ENCODE measurements at regions not wholly inside any gene's neighbourhood (a gene's known extent, or its start where the extent isn't known, plus 50 kb on each side); places are given as distances from the start of the nearest gene placed in this dataset.

- peak in 1 of 2 donors; percentile 35 for DNase-seq (ENCODE audit: low read depth in 1 of 2, low spot score in 1 of 2)
- Histone ChIP-seq H3K4me3 (no peak overlapping the region), H3K9me3 (ENCODE audit: low read depth) (no peaks in the 10 kb centered on the region), H3K36me3 (no peaks in the 10 kb centered on the region), H3K27me3 (no peaks in the 10 kb centered on the region), H3K4me1 (ENCODE audit: low read depth) (peaks cover 13% of the 10 kb centered on the region), H3K27ac (no peak overlapping the region)
- no peak for TF ChIP-seq CTCF (IDR thresholded peaks at IDR 0.05; ENCODE audit: low read depth, low read length)
These were observed 60.2 kb upstream of the PDE3B start for GRCh38 chr11:14583252-14584034.

DNA sequence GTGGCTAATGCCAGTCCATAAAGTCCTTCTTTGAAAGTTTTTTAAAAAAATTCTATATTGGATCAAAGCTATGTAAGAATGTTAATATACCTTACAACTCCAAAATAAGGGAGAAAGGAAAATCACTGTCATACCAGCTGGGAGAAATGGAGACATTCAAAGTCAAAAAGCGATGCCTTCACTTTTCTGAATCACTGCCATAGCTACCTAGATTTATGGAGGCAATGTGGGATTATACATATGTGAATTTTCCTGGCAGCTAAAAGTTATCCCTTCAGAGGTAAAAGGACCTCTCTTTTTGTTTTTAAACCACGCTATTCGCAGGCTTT, 59.6 kb upstream of the PDE3B start:
- no peaks in the 10 kb centered on the region for H3K27me3 ChIP-seq
- no peak overlapping the region for H3K4me3 ChIP-seq
- H3K27ac ChIP-seq, result no peak overlapping the region
- peaks cover 13% of the 10 kb centered on the region for H3K4me1 ChIP-seq (ENCODE audit: low read depth)
- H3K9me3 ChIP-seq (ENCODE audit: low read depth), result no peaks in the 10 kb centered on the region
- no peak for TF ChIP-seq CTCF (IDR thresholded peaks at IDR 0.05; ENCODE audit: low read depth, low read length)
- DNase-seq (ENCODE audit: low read depth in 1 of 2, low spot score in 1 of 2), result no peak
- no peaks in the 10 kb centered on the region for H3K36me3 ChIP-seq

DNA sequence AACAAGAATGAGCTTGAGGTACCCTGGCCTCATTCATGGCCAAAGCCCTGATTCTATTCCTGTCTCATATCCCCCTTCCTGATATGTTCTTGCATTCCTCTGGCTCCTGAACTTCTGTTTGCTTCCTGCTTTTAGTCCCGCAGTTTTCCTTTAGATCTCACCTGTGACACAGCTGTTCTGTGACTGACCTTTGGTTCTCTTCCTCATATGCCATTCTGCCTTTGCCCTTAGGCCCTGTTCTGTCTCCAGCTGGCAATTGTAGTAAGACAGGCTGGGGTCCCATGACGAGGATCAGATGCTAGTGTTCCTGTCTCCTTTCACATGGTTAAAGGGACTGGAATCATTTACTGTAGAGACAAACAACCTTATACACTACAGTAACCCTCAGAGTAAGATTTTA, 59.0 kb upstream of the PDE3B start:
- Histone ChIP-seq H3K27ac (peak overlapping the region; percentile 52), H3K9me3 (ENCODE audit: low read depth) (no peaks in the 10 kb centered on the region), H3K27me3 (no peaks in the 10 kb centered on the region), H3K36me3 (no peaks in the 10 kb centered on the region), H3K4me1 (ENCODE audit: low read depth) (peaks cover 13% of the 10 kb centered on the region), H3K4me3 (no peak overlapping the region)
- no peak for TF ChIP-seq CTCF (IDR thresholded peaks at IDR 0.05; ENCODE audit: low read depth, low read length)
- DNase-seq (ENCODE audit: low read depth in 1 of 2, low spot score in 1 of 2), result peak in 1 of 2 donors; percentile 26

GRCh38 chr11:14585438-14585837, 58.2 kb upstream of the PDE3B start:
- Histone ChIP-seq H3K27me3 (no peaks in the 10 kb centered on the region), H3K4me3 (no peak overlapping the region), H3K4me1 (ENCODE audit: low read depth) (peaks cover 13% of the 10 kb centered on the region), H3K27ac (no peak overlapping the region), H3K9me3 (ENCODE audit: low read depth) (no peaks in the 10 kb centered on the region), H3K36me3 (no peaks in the 10 kb centered on the region)
- TF ChIP-seq CTCF (IDR thresholded peaks at IDR 0.05; ENCODE audit: low read depth, low read length), result no peak
- no peak for DNase-seq (ENCODE audit: low read depth in 1 of 2, low spot score in 1 of 2)

DNA sequence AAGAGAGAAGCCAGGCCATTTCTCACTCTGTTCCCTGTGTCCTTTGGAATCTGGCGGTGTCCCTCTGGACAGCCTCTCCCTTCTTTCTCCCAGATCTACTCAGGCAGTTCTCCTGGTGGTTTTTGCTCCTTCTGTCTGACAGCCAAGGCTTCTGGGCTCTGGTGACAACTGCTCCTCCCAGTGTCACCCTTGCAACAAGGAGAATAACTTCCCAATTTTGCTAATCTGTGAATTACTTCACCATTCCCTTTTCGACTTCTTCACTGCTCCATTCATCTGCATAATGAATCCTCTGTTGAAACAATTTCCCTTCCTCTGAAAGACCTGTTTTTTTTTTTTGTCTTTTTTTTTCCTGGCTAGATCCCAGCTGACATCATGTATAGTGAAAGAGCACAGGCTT, 56.3 kb upstream of the PDE3B start:
- no peak overlapping the region for H3K4me3 ChIP-seq
- peak in 1 of 2 donors; percentile 42 for DNase-seq (ENCODE audit: low read depth in 1 of 2, low spot score in 1 of 2)
- TF ChIP-seq CTCF (IDR thresholded peaks at IDR 0.05; ENCODE audit: low read depth, low read length), result no peak
- no peaks in the 10 kb centered on the region for H3K36me3 ChIP-seq
- no peaks in the 10 kb centered on the region for H3K27me3 ChIP-seq
- peaks cover 13% of the 10 kb centered on the region for H3K4me1 ChIP-seq (ENCODE audit: low read depth)
- no peak overlapping the region for H3K27ac ChIP-seq
- no peaks in the 10 kb centered on the region for H3K9me3 ChIP-seq (ENCODE audit: low read depth)

Data from cardiac muscle cell (in vitro differentiated cells and primary cell).